GM12878 (cell line): ENCODE measurements at regions not wholly inside any gene's neighbourhood (a gene's known extent, or its start where the extent isn't known, plus 50 kb on each side); places are given as distances from the start of the nearest gene placed in this dataset.

Source experiments
- ATAC-seq: fragments of 200-7000 bp; cut with Tn5 transposase; 3 replicates; pipeline ENCODE4 v1.9.1; 2020; ENCODE audit warnings: mild to moderate bottlenecking, moderate library complexity
- BruUV-seq: library from RNA; stranded (reverse); fragments of 400-500 nt; replicated peaks from 2 replicates; lab custom pipeline; 2021; lab: Mats Ljungman, UMichigan
- CTCF ChIA-PET: fragments of 300-600 bp; sonication (Branson Sonifier 250); formaldehyde crosslinking; extraction: SDS; loops from one replicate; lab custom pipeline; 2021; ENCODE audit warnings: inconsistent platforms; lab: Yijun Ruan, JAX
- POLR2A ChIA-PET: fragments of 350-600 bp; formaldehyde crosslinking; extraction: SDS; loops from one replicate; lab custom pipeline; 2021; ENCODE audit warnings: inconsistent platforms; lab: Charles Lee
- RAD21 ChIA-PET: fragments of 300-600 bp; sonication (Branson Sonifier 250); formaldehyde crosslinking; loops from one replicate; lab custom pipeline; 2023; ENCODE audit warnings: antibody characterized with exemption; ENCODE audit not compliant: unreplicated experiment; lab: Charles Lee
- SMC1A ChIA-PET: fragments of 300-600 bp; sonication (Branson Sonifier 250); formaldehyde crosslinking; loops from one replicate; lab custom pipeline; 2023; ENCODE audit not compliant: unreplicated experiment, uncharacterized antibody; lab: Charles Lee
- DNase-seq: peaks from one replicate; pipeline ENCODE4 v3.0.0-alpha.2; 2011; ENCODE audit warnings: low read depth, low spot score
- FAIRE-seq: peaks from 3 replicates; lab custom pipeline; 2011; peaks lifted over from hg19 to GRCh38; lab: Jason Lieb, UNC
- H2AFZ ChIP-seq: 2 replicates; pipeline ENCODE4 v1.6.0; 2011; ENCODE audit warnings: low read depth, low read length, control low read depth; ENCODE audit not compliant: control insufficient read depth
- H3K27ac ChIP-seq: 2 replicates; pipeline ENCODE4 v1.5.1; 2011; ENCODE audit warnings: control low read depth; ENCODE audit not compliant: control insufficient read depth, insufficient read depth
- H3K27me3 ChIP-seq, 2 experiments: replicated peaks in 1 of 2; 2 replicates each; pipeline versions ENCODE4 v1.6.0 to v1.6.1; 2011; ENCODE audit warnings: low read length in 1 of 2; ENCODE audit not compliant: control insufficient read depth in 2 of 2, insufficient read depth in 2 of 2
- H3K36me3 ChIP-seq, 2 experiments: 2 replicates each; pipeline ENCODE4 v1.5.1; 2011; ENCODE audit warnings: low read length in 1 of 2; ENCODE audit not compliant: control insufficient read depth in 2 of 2, insufficient read depth in 2 of 2
- H3K4me1 ChIP-seq: 2 replicates; pipeline ENCODE4 v1.6.1; 2011; ENCODE audit warnings: mild to moderate bottlenecking, low read length, moderate library complexity, mixed read lengths; ENCODE audit not compliant: control insufficient read depth, insufficient read depth
- H3K4me2 ChIP-seq: 2 replicates; pipeline ENCODE4 v1.6.0; 2011; ENCODE audit warnings: control low read depth; ENCODE audit not compliant: control insufficient read depth, insufficient read depth
- H3K4me3 ChIP-seq: fragments of 200-600 bp; sonication (generic); 2 replicates; pipeline ENCODE4 v1.5.1; 2016
- H3K79me2 ChIP-seq: 2 replicates; pipeline ENCODE4 v1.6.0; 2011; ENCODE audit warnings: low read length; ENCODE audit not compliant: control insufficient read depth, insufficient read depth
- H3K9ac ChIP-seq: 2 replicates; pipeline ENCODE4 v1.8.0; 2011; ENCODE audit warnings: low read length, control low read depth, mixed read lengths; ENCODE audit not compliant: control insufficient read depth, insufficient read depth
- H3K9me3 ChIP-seq: replicated peaks from 3 replicates; pipeline ENCODE4 v1.5.1; 2011; ENCODE audit warnings: mild to moderate bottlenecking, low read length; ENCODE audit not compliant: control insufficient read depth, insufficient read depth
- H4K20me1 ChIP-seq: 2 replicates; pipeline ENCODE4 v1.6.0; 2011; ENCODE audit not compliant: control insufficient read depth, insufficient read depth
- KAT2A ChIP-seq: conservative IDR thresholded peaks from 2 replicates; pipeline ENCODE4 v1.6.1; 2011; ENCODE audit warnings: low read depth, low read length; ENCODE audit not compliant: control insufficient read depth
- MEF2A ChIP-seq: IDR thresholded peaks from 2 replicates; pipeline ENCODE4 v1.6.1; 2011; ENCODE audit warnings: low read depth, mild to moderate bottlenecking, low read length, moderate library complexity; ENCODE audit not compliant: insufficient read depth
- PAX8 ChIP-seq: fragments of 450-650 bp; IDR thresholded peaks from 2 replicates; pipeline ENCODE4 v1.6.1; 2017; ENCODE audit warnings: mild to moderate bottlenecking, moderate library complexity
- RAD21 ChIP-seq: IDR thresholded peaks from 2 replicates; pipeline ENCODE4 v1.6.1; 2011; ENCODE audit warnings: mild to moderate bottlenecking, low read depth, low read length, moderate library complexity; ENCODE audit not compliant: insufficient read depth
- SMAD1 ChIP-seq: fragments of 450-650 bp; IDR thresholded peaks from 2 replicates; pipeline ENCODE4 v1.6.1; 2018; ENCODE audit warnings: mild to moderate bottlenecking, low read depth; ENCODE audit not compliant: partially characterized antibody
- SUZ12 ChIP-seq: fragments of 200-600 bp; sonication (generic); IDR thresholded peaks from one replicate; pipeline ENCODE4 v1.6.1; 2018; ENCODE audit warnings: antibody characterized with exemption, mild to moderate bottlenecking; ENCODE audit not compliant: unreplicated experiment
- TARDBP ChIP-seq: IDR thresholded peaks from 2 replicates; pipeline ENCODE4 v1.6.1; 2016; ENCODE audit warnings: borderline replicate concordance
- WGBS: methylation state at CpG from one replicate; pipeline ENCODE4 v1.1.6; 2016; ENCODE audit warnings: low lambda C conversion rate; ENCODE audit not compliant: insufficient replicate concordance, insufficient coverage; ENCODE audit errors: missing lambda C conversion rate; 5-methylcytosine and 5-hydroxymethylcytosine counted together
- in situ Hi-C: fragments of 300-500 bp; cut with MboI; formaldehyde crosslinking; loops from 9 replicates; pipeline ENCODE4 v1.14.3; 2018; ENCODE audit warnings: mixed read lengths
- intact Hi-C: fragments of 100-400 bp; cut with micrococcal nuclease; formaldehyde crosslinking; loops from one replicate; pipeline ENCODE4 v1.14.2; 2022; ENCODE audit not compliant: unreplicated experiment
- TF ChIP-seq, protein P1 (sequence below): fragments of 450-650 bp; formaldehyde crosslinking; IDR thresholded peaks from 2 replicates; pipeline ENCODE4 v1.4.0; 2022; ENCODE audit warnings: mild to moderate bottlenecking, moderate library complexity
- TF ChIP-seq, protein P2 (sequence below): IDR thresholded peaks from 2 replicates; pipeline ENCODE4 v1.6.1; 2012; ENCODE audit warnings: low read length, inconsistent platforms

DNA sequence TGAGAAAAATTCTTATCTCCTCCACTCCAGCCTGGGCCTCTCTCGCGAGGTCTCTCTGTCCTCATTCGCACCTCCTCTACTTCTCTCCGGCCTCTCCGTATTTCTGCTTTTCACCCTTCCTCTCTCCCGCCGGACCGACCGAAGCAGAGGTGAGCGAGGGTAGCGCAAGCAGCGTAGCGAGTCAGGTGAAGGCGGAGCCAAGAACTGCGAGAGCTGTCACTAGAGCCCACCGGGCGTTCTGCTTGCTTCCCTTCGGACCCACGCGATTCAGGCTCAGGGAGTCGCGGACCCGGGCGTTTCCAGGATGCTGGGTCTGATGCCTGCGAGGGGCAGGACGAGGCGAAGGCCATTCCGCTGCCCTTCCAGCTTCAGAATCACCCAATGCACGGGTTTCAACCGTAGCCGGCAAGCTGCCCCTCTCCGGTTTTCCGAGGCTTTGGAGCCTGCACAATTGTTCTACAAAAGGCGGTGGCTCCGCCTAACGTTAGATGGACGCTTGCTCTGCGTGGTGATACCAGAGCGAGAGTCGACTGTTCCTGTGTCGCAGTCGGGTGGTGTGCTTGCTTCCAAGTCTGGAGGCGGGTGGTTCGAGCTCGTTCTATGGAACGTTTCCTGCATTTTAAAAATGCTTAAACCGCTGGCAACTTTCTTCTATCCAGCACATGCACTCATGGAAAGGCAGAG is 310.2 kb downstream of the FAM72C start:
- ChIA-PET SMC1A (no interaction called here), POLR2A (no interaction called here), RAD21 (no interaction called here)
- WGBS, result 30% methylated on average over 45 of the region's 47 CpGs
- no peak overlapping the region for H3K27ac ChIP-seq
- DNase-seq (no peak), FAIRE-seq (no peak)
- TF ChIP-seq MEF2A (no peak), SMAD1 (no peak), TARDBP (no peak), RAD21 (no peak)
- TF ChIP-seq, all 136 proteins: peak for 0
- CTCF ChIA-PET, result no interaction called here
- no peak overlapping the region for H3K4me3 ChIP-seq
- no peaks in the 10 kb centered on the region for H3K4me1 ChIP-seq
- in situ Hi-C loops, result no loop called here
- H3K9me3 ChIP-seq, result no peaks in the 10 kb centered on the region
- no TSS peak for BruUV-seq
- no peak overlapping the region for H3K9ac ChIP-seq
- ATAC-seq, result no peak
- intact Hi-C loops, result no loop called here
- no peaks in the 10 kb centered on the region for H3K36me3 ChIP-seq
- H3K79me2 ChIP-seq, result no peaks in the 10 kb centered on the region
- H2AFZ ChIP-seq, result no peak overlapping the region
- no peak overlapping the region for H3K4me2 ChIP-seq
- no peaks in the 10 kb centered on the region for H4K20me1 ChIP-seq
- no peaks in the 10 kb centered on the region; a peak in 1 of 4 replicates for H3K27me3 ChIP-seq

DNA sequence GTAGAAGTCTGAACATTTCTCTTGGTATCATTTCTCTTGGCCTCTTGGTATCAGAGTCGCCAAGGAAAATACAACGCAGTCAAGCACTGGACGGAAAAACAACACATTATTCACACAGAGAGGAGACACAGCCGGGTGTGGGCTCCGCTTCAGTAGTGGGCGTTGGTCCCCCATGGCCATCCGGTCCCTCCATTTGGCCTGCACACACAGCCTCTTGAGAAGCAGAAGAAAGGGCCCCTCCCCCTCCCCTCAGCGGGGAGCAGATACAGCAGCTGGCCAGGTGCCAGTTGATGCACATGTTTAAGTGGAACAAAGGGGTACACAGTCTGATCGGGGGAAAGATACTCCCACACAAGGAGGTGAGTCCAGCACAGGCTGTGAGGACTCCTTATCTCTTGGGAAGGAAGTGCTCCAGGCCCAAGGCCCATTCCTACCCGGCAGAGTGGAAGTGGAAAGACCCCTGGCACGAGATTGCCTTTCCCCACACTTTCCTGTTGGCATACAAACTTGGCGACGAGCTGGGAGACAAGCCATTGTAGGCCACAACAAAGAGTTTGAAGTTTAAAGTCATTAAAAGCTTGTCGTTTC is 311.3 kb downstream of the FAM72C start:
- 37% methylated on average over 13 of the region's 14 CpGs for WGBS
- ChIA-PET POLR2A (no interaction called here), SMC1A (no interaction called here), RAD21 (no interaction called here), CTCF (no interaction called here)
- Histone ChIP-seq H3K9me3 (no peaks in the 10 kb centered on the region), H3K36me3 (no peaks in the 10 kb centered on the region), H3K9ac (no peak overlapping the region), H2AFZ (no peak overlapping the region), H3K4me2 (no peak overlapping the region), H3K4me1 (no peaks in the 10 kb centered on the region), H3K27me3 (no peaks in the 10 kb centered on the region; a peak in 1 of 4 replicates), H3K79me2 (no peaks in the 10 kb centered on the region), H3K4me3 (no peak overlapping the region), H4K20me1 (no peaks in the 10 kb centered on the region), H3K27ac (no peak overlapping the region)
- ATAC-seq, result no peak
- DNase-seq, result no peak
- in situ Hi-C loops (no loop called here), intact Hi-C loops (no loop called here)
- no peak for FAIRE-seq
- no TSS peak for BruUV-seq
- TF ChIP-seq, protein P1, sequence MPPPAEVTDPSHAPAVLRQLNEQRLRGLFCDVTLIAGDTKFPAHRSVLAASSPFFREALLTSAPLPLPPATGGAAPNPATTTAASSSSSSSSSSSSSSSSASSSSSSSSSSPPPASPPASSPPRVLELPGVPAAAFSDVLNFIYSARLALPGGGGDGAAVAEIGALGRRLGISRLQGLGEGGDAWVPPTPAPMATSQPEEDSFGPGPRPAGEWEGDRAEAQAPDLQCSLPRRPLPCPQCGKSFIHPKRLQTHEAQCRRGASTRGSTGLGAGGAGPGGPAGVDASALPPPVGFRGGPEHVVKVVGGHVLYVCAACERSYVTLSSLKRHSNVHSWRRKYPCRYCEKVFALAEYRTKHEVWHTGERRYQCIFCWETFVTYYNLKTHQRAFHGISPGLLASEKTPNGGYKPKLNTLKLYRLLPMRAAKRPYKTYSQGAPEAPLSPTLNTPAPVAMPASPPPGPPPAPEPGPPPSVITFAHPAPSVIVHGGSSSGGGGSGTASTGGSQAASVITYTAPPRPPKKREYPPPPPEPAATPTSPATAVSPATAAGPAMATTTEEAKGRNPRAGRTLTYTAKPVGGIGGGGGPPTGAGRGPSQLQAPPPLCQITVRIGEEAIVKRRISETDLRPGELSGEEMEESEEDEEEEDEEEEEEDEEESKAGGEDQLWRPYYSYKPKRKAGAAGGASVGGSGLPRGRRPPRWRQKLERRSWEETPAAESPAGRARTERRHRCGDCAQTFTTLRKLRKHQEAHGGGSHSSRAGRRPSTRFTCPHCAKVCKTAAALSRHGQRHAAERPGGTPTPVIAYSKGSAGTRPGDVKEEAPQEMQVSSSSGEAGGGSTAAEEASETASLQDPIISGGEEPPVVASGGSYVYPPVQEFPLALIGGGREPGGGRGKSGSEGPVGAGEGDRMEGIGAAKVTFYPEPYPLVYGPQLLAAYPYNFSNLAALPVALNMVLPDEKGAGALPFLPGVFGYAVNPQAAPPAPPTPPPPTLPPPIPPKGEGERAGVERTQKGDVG, result no peak
- TF ChIP-seq SUZ12 (no peak), PAX8 (no peak), KAT2A (no peak)
- TF ChIP-seq, protein P2, sequence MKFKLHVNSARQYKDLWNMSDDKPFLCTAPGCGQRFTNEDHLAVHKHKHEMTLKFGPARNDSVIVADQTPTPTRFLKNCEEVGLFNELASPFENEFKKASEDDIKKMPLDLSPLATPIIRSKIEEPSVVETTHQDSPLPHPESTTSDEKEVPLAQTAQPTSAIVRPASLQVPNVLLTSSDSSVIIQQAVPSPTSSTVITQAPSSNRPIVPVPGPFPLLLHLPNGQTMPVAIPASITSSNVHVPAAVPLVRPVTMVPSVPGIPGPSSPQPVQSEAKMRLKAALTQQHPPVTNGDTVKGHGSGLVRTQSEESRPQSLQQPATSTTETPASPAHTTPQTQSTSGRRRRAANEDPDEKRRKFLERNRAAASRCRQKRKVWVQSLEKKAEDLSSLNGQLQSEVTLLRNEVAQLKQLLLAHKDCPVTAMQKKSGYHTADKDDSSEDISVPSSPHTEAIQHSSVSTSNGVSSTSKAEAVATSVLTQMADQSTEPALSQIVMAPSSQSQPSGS, result no peak
